HCT116 (cell line): ENCODE measurements at regions not wholly inside any gene's neighbourhood (a gene's known extent, or its start where the extent isn't known, plus 50 kb on each side); places are given as distances from the start of the nearest gene placed in this dataset.

Experiments used
- ATAC-seq: fragments of 200-7000 bp; cut with Tn5 transposase; 2 replicates; pipeline ENCODE4 v1.9.1; 2020; ENCODE audit warnings: mild to moderate bottlenecking, moderate library complexity
- BruUV-seq: library from RNA; stranded (reverse); fragments of 400-500 nt; replicated peaks from 2 replicates; lab custom pipeline; 2021; lab: Mats Ljungman, UMichigan
- CTCF ChIA-PET: fragments of 300-600 bp; sonication (Branson Sonifier 250); formaldehyde crosslinking; loops from one replicate; lab custom pipeline; 2021; ENCODE audit warnings: antibody characterized with exemption; lab: Charles Lee
- POLR2A ChIA-PET: fragments of 300-600, 350-600 bp; sonication (Branson Sonifier 250); formaldehyde crosslinking; loops from one replicate; lab custom pipeline; 2021; ENCODE audit warnings: antibody characterized with exemption; lab: Charles Lee
- RAD21 ChIA-PET, 2 experiments: fragments of 300-600 bp; sonication (Branson Sonifier 250); formaldehyde crosslinking; loops; one replicate each; lab custom pipeline; 2023; ENCODE audit warnings: low total read pairs in 2 of 2; ENCODE audit not compliant: uncharacterized antibody in 2 of 2, unreplicated experiment in 2 of 2, low non-redundant PET in 1 of 2; lab: Charles Lee
- DNase-seq: peaks from one replicate; pipeline ENCODE4 v3.0.0-alpha.2; 2010; ENCODE audit warnings: low read depth, low spot score
- H2AFZ ChIP-seq: fragments of 200-600 bp; shearing (Covaris generic), sonication (generic); 2 replicates; pipeline ENCODE4 v1.6.1; 2017; ENCODE audit warnings: low read depth, mixed run types, mixed read lengths, antibody characterized with exemption, low read length; ENCODE audit not compliant: poor library complexity, severe bottlenecking
- H3K27ac ChIP-seq: 2 replicates; pipeline ENCODE4 v1.5.1; 2012; ENCODE audit warnings: low read depth, low read length
- H3K27me3 ChIP-seq: fragments of 200-600 bp; sonication (generic); 2 replicates; pipeline ENCODE4 v1.6.1; 2016; ENCODE audit warnings: mixed run types, low read length, mixed read lengths; ENCODE audit not compliant: insufficient read depth
- H3K36me3 ChIP-seq, 2 experiments: fragments of 200-500 bp in 1 of 2; fragments of 200-600 bp in 1 of 2; sonication (Bioruptor generic) in 1 of 2; sonication (generic) in 1 of 2; 2 replicates each; pipeline versions ENCODE4 v1.5.1 to v1.6.1; 2014 to 2016; ENCODE audit warnings: low read length in 2 of 2, inconsistent platforms in 1 of 2, mixed read lengths in 1 of 2, mixed run types in 1 of 2; ENCODE audit not compliant: insufficient read depth in 2 of 2, control insufficient read depth in 1 of 2
- H3K4me1 ChIP-seq, 2 experiments: fragments of 200-600 bp in 1 of 2; sonication (generic) in 1 of 2; 2 replicates each; pipeline versions ENCODE4 v1.5.1 to v1.6.1; 2012 to 2017; ENCODE audit warnings: low read length in 2 of 2, inconsistent platforms in 1 of 2, mild to moderate bottlenecking in 1 of 2, mixed read lengths in 1 of 2, mixed run types in 1 of 2, moderate library complexity in 1 of 2; ENCODE audit not compliant: insufficient read depth in 2 of 2, control insufficient read depth in 1 of 2
- H3K4me2 ChIP-seq: fragments of 200-600 bp; sonication (generic); 2 replicates; pipeline ENCODE4 v1.6.1; 2017; ENCODE audit warnings: mixed run types, low read length, mixed read lengths
- H3K4me3 ChIP-seq, 2 experiments: fragments of 200-600 bp in 1 of 2; sonication (generic) in 1 of 2; replicated peaks in 1 of 2; 2 replicates each; pipeline ENCODE4 v1.5.1; 2011 to 2016; ENCODE audit warnings: low read length in 2 of 2, control low read depth in 1 of 2, low read depth in 1 of 2, mild to moderate bottlenecking in 1 of 2, mixed read lengths in 1 of 2, mixed run types in 1 of 2
- H3K79me2 ChIP-seq: fragments of 200-600 bp; sonication (generic); 2 replicates; pipeline ENCODE4 v1.6.1; 2017; ENCODE audit warnings: mild to moderate bottlenecking, mixed run types, low read length, moderate library complexity, mixed read lengths; ENCODE audit not compliant: insufficient read depth
- H3K9ac ChIP-seq: fragments of 200-600 bp; sonication (generic); 2 replicates; pipeline ENCODE4 v1.6.1; 2016; ENCODE audit warnings: low read length, mixed read lengths
- H3K9me2 ChIP-seq: fragments of 200-600 bp; sonication (generic), shearing (Covaris generic); 2 replicates; pipeline ENCODE4 v1.6.1; 2017; ENCODE audit warnings: mixed run types, mild to moderate bottlenecking, moderate library complexity; ENCODE audit not compliant: insufficient read depth
- H3K9me3 ChIP-seq, 2 experiments: fragments of 200-500 bp in 1 of 2; fragments of 200-600 bp in 1 of 2; sonication (Bioruptor generic) in 1 of 2; sonication (generic) in 1 of 2; 2 replicates each; pipeline ENCODE4 v1.6.1; 2014 to 2017; ENCODE audit warnings: low read length in 2 of 2, mixed read lengths in 2 of 2, inconsistent platforms in 1 of 2, low read depth in 1 of 2, mild to moderate bottlenecking in 1 of 2, mixed run types in 1 of 2, moderate library complexity in 1 of 2; ENCODE audit not compliant: control insufficient read depth in 1 of 2, insufficient read depth in 1 of 2
- H4K20me1 ChIP-seq: fragments of 200-600 bp; sonication (generic), shearing (Covaris generic); 2 replicates; pipeline ENCODE4 v1.6.1; 2017; ENCODE audit warnings: mixed run types, mild to moderate bottlenecking, moderate library complexity; ENCODE audit not compliant: insufficient read depth
- ATF3 ChIP-seq: IDR thresholded peaks from 2 replicates; pipeline ENCODE4 v1.6.1; 2012
- CBX3 ChIP-seq: IDR thresholded peaks from 2 replicates; pipeline ENCODE4 v1.6.1; 2012; ENCODE audit warnings: low read depth
- ELF1 ChIP-seq: IDR thresholded peaks from 2 replicates; pipeline ENCODE4 v1.6.1; 2012; ENCODE audit warnings: low read depth, borderline replicate concordance
- MAX ChIP-seq: IDR thresholded peaks from 2 replicates; pipeline ENCODE4 v1.6.1; 2012
- RAD21 ChIP-seq: IDR thresholded peaks from 2 replicates; pipeline ENCODE4 v1.6.1; 2012; ENCODE audit warnings: low read depth, mild to moderate bottlenecking
- REST ChIP-seq: IDR thresholded peaks from 2 replicates; pipeline ENCODE4 v1.6.1; 2012; ENCODE audit warnings: low read depth
- SIN3A ChIP-seq: IDR thresholded peaks from 2 replicates; pipeline ENCODE4 v1.6.1; 2012; ENCODE audit warnings: low read depth
- SRF ChIP-seq: IDR thresholded peaks from 2 replicates; pipeline ENCODE4 v1.6.1; 2012; ENCODE audit warnings: low read depth
- TCF7L2 ChIP-seq: IDR thresholded peaks from 2 replicates; pipeline ENCODE4 v1.7.0; 2011; ENCODE audit warnings: borderline replicate concordance, inconsistent platforms; ENCODE audit not compliant: insufficient read depth, insufficient read length; ENCODE audit errors: extremely low read depth
- ZBTB33 ChIP-seq: IDR thresholded peaks from 2 replicates; pipeline ENCODE4 v1.6.1; 2011; ENCODE audit warnings: mild to moderate bottlenecking, low read length, moderate library complexity; ENCODE audit not compliant: insufficient replicate concordance; ENCODE audit errors: extremely low read depth
- intact Hi-C: fragments of 100-400 bp; cut with micrococcal nuclease; formaldehyde crosslinking; loops from 2 replicates; pipeline ENCODE4 v1.10.0; 2022

GRCh38 chr6:133587546-133588160 is 301.3 kb upstream of the TCF21 start:
- H3K27me3 ChIP-seq = no peaks in the 10 kb centered on the region
- no TSS peak for BruUV-seq
- no peaks in the 10 kb centered on the region for H4K20me1 ChIP-seq
- RAD21 ChIA-PET = no interaction called here
- peak overlapping the region; percentile 14 for H2AFZ ChIP-seq
- H3K79me2 ChIP-seq = no peaks in the 10 kb centered on the region
- H3K4me3 ChIP-seq = no peak overlapping the region
- H3K9ac ChIP-seq = no peak overlapping the region
- H3K27ac ChIP-seq = no peak overlapping the region
- H3K4me2 ChIP-seq = no peak overlapping the region
- no peaks in the 10 kb centered on the region for H3K9me3 ChIP-seq
- H3K9me2 ChIP-seq = no peaks in the 10 kb centered on the region
- peaks cover 0 to 14% of the 10 kb centered on the region in 2 experiments; a peak in 1 of 4 replicates for H3K4me1 ChIP-seq
- DNase-seq (no peak), ATAC-seq (no peak)
- TF ChIP-seq SRF = no peak
- no peak for TF ChIP-seq RAD21
- no peak for TF ChIP-seq CBX3
- no peak for TF ChIP-seq REST
- TF ChIP-seq MAX = no peak
- no peak for TF ChIP-seq TCF7L2
- no peak for TF ChIP-seq SIN3A
- TF ChIP-seq ATF3 = no peak
- no peak for TF ChIP-seq ELF1
- TF ChIP-seq ZBTB33 = no peak
- intact Hi-C loops = loop anchor here (5.0 kb wide), 1 partner anchor 310 kb away; no protein-coding TSS in a partner anchor
- POLR2A ChIA-PET = no interaction called here
- CTCF ChIA-PET = interaction anchor here (0.9 kb wide), 1 partner anchor 19 kb away, joined by 5 read pairs; no protein-coding TSS in a partner anchor
- H3K36me3 ChIP-seq = no peaks in the 10 kb centered on the region
